CD4-positive, alpha-beta T cell treated with Interleukin-6 at 100 ng/mL for 8 hours (primary cell): ENCODE measurements at regions not wholly inside any gene's neighbourhood (a gene's known extent, or its start where the extent isn't known, plus 50 kb on each side); places are given as distances from the start of the nearest gene placed in this dataset.
"Not testable (repeated sequence)": the region's sequence is repeated elsewhere in the genome, so short reads cannot be mapped to it uniquely, and the experiment has no call there.

ENCODE experiments used
- DNase-seq: peaks from one replicate; pipeline ENCODE4 v3.0.0-alpha.2; 2020; ENCODE audit warnings: mixed read lengths, low spot score

DNA sequence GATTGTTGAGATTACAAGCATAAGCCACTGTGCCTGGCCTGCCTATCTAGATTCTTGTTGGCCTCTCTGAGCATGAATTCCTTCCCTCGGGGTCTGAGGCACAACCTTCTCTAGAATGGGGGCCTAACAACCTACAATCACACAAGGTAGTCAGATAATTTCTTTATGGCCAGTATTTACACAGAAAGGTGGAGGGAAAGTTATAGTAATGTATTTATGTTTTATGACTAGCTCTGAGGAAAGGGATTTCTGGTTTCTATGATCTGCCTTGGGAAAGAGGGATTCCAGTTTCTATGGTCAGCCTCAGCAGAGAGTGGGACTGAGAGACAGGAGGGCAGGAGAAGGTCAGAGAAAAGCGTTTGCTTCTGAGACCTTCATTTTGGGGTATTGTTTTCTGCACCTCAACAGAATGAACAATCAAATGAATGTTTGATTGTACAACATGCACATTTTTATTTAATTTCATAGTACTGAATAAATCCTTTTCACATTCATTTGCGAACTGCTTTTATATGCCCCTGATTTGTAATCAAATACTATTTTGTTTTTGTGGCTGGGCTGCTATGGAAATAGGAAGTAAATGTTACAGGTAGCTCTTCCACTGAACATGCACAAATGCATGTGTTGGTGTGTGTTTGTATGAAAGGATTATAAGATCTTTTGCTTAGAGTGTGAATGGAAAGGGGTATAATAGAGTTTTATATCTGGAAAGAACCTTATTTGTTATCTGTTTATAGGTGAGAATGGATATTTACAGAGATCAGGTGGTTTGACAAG lies 499.7 kb upstream of the RGS6 start:
- DNase-seq = no peak

DNA sequence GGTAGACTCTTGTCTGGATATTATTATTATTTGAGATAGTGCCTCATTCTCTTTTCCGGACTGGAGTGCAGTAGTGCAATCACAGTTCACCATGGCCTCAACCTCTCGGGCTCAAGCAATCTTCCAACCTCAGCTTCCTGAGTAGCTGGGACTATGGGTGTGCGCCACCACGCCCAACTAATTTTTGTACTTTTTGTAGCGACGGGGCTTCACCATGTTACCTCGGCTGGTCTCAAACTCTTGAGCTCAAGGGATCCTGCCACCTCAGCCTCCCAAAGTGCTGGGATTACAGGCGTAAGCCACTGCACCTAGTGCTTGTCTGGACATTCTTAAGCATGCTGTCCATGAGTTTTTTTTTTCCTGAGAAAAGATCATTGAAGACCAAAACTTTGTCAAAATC lies 498.9 kb upstream of the RGS6 start:
- no peak for DNase-seq

DNA sequence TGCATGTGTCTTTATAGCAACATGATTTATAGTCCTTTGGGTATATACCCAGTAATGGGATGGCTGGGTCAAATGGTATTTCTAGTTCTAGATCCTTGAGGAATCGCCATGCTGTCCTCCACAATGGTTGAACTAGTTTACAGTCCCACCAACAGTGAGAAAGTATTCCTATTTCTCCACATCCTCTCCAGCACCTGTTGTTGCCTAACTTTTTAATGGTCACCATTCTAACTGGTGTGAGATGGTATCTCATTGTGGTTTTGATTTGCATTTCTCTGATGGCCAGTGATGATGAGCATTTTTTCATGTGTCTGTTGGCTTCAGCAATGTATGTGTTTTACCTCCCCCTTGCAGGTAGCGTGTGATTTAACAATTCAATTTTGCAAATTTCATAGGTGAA lies 496.6 kb upstream of the RGS6 start:
- DNase-seq = not testable (repeated sequence)

DNA sequence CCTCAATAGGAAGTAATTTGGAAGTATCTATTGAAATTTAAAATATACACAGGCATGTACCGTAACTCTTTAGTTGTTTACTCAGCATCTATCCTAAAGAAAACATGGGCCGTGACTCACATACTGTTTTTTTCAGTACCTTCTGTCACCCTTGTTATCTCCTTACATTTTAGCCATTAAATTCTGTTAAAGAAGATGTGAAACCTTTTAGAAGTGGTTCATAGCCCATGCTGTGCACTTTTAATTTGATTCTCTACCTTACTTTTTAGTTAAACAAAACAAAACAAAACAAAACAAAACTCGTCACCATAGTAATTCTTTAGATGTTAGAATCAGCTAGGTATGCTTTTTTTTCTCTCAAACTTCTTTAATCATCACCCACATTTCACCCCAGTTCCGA lies 494.4 kb upstream of the RGS6 start:
- no peak for DNase-seq

DNA sequence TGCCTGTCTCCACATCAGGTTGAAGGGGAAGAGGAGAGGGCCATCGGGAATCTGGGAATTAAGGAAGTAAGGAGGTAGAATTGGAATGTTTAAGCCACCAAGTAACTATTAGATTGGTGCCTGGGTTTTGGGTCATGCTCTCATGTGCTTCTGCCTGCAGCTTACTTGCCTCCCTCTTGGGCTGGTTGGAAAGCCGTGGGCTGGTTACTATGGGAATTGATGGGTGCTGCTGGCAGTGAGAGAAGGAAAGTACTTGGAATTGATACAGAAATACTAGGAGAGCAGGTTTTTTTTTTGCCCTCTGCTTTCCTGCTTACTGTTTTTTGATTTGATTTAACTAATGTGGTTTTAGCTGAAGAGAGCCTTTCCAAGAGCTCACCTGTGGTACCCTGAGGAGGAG lies 493.5 kb upstream of the RGS6 start:
- no peak for DNase-seq

DNA sequence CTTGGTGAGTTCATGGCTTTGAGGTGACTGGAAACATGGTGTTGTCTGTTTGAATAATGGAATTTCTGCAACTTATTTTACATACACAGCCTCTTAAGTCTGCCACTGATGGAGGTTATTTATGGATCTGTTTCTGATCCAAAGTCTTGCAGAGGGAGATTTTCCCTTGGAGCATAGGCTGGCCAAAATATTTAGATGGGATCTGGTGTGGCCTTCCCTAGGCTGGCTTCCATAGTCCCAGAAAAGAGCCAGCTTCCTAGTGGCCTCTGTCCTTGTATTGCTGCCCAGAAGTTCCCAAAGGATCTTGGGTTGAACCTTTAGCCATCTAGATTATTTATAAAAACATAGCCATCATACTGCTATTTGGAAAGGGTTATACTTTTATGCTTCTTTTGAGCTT lies 491.1 kb upstream of the RGS6 start:
- DNase-seq = no peak

DNA sequence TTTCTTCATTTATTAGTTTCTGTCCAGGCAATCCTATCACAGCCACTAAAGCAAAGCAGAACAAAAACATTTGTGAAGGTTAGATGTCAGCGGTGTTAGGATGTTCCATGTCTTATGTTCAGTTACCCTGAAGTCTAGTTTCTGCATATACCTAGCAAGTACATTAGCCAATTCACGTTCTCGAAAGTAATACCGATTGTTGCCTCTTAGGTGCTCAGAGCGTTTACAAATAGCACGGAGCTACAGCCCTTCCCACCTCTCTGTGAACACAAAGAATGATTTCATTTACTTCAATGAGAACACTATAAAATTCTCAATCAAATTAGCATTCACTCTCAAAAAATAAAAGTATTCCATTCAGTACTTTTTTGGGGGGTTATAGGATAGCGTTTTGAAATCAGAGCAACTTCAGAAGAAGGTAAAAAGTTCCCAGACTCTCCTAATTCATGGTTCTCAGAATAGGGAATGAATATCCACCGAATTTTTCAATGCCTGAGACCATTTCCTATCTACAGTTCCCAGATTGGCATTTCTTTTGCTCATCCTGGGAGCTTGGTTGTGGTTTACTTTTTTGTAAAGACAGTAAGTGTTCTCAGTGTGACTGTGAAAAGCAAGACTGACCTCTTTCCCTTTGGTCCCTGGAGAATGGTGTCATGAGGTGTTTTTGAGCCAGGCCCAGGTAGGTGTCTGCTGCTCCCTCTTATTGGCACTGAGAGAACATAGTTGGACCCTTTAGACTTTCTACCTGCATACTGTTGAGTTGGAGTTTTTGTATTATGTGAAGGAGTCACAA lies 488.0 kb upstream of the RGS6 start:
- no peak for DNase-seq

DNA sequence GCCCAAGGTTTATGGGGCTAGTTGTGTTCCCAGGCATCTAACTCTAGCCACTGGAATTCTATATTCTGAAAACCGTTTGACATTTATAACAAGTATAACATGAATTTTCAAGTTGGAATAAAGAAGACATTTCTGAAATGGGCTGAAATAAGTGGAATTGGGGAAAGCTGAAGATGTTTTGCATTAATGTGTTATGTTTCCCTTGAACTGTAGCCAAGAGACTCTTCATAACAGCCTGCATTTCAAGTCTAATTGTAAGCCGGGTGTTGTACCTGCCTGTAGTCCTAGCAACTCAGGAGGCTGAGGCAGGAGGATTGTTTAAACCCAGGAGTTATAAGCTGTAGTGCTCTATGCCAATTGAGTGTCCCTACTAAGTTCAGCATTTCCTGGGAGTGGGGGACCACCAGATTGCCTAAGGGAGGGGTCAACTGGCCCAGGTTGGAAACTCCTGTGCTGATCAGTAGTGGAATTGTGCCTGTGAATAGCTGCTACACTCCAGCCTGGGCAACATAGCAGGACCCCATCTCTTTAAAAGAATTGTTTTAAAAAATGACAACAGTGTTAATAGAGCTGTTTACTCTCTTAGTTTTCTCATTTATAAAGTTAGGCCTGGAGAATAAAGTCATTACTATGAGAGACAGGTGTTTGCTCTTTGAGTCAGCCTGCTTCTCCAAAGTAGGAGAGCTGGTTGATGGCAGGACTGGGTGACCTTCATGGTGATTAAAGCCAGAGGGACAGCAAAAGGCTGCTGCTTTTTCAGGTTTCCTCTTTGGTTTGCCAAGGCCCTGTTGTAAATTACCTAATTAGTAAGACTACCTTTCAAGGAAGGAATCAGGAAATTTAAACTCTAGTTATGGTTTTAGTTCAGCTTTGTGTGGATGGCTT lies 483.6 kb upstream of the RGS6 start:
- no peak for DNase-seq

DNA sequence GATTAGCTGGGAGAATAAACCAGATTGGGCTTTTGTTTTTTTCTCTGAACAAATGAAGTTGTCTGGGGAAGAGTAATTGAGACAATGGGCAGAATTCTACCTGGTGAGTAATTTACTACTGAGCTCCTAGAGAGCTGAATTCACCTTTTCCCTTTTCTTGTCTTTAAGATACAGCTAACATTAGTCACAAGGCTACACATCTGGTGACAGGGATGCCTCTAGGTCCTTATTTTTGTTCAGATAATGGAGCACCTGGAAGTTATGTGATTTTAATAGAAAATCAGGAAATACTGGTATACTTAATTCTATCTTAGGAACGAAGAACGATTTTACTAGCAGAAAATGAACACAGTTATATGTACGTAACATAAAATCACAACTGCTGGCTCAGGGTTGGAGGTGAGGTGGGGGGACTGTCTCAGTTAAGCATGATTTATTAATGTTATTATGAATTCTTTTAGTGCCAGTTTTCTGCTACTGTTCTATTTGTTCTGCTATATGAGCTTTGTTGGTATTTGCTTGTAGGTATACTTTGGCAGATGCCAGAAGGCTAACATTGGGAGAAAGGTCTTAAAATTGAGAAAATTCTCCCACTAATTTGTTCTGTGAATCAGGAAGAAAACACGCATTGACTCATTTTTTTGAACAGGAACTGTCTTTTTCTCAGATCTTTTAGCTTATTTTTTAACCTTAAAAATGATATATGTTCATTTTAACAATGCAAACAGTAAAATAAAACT lies 482.7 kb upstream of the RGS6 start:
- no peak for DNase-seq

DNA sequence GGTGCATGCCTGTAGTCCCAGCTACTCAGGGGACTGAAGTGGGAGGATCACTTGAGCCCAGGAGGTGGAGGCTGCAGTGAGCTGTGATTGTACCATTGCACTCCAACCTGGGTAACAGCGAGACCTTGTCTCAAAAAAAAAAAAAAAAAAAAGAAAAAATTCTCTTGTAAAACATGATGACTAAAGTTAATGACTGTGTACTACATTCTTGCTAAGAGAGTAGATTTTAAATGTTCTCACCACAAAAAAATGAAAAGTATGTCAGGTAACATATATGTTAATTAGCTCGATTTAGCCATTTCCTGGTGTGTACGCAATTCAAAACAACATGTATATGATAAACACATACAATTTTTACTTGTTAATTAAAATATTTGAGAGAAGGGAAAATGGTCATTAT lies 480.7 kb upstream of the RGS6 start:
- no peak for DNase-seq

DNA sequence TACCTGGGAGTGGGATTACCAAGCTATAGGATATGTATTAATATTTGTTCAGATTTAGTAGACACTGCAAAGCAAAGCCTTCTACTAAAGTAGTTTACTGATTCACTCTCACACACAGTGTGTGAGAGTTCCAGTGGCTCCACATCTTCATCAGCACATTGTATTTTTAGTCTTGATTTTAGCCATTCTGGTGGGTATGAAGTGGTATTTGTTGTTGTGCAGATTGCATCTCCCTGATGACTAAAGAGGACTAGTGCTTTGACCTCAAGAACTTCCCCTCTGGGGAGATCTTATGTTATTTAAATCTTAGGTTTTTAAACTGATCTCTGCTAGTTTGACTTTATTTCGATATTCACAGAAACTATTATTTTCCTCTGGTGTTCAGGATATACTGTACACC lies 479.7 kb upstream of the RGS6 start:
- DNase-seq = no peak

DNA sequence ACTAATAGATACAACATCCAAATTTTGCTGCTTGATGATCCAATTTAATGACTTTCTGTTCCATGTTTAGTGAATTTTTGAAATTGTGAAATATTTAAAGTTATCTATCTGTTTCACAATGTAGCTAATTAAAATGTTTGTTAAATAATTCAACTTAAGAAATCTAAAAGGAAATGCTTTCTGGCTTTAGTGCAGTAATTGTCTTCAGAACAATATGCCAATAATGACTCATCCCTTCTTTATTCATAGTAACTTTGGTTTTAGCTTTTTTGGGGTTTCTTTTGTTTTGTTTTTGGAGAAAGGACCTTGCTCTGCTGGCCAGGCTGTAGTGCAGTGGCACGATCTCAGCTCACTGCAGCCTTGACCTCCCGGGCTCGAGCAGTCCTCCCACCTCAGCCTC lies 479.2 kb upstream of the RGS6 start:
- no peak for DNase-seq

DNA sequence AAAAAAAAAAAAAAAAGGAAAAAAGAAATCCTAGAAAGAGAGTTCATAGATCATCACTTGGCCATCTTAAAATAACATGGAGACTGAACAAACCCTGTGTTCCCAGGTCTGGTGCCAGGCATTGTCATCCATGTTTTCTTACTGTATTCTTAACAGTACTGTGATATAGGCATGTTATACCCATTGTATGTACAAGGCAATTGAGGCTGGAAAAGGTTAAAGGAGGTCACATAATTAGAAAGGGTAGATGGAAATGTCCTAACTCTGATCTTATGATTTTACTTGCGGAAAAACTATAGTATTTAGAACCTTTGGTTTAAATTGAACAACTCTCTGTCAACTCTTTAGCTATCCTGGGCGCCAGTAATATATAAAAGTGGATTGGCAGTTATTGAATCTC lies 478.2 kb upstream of the RGS6 start:
- no peak for DNase-seq

DNA sequence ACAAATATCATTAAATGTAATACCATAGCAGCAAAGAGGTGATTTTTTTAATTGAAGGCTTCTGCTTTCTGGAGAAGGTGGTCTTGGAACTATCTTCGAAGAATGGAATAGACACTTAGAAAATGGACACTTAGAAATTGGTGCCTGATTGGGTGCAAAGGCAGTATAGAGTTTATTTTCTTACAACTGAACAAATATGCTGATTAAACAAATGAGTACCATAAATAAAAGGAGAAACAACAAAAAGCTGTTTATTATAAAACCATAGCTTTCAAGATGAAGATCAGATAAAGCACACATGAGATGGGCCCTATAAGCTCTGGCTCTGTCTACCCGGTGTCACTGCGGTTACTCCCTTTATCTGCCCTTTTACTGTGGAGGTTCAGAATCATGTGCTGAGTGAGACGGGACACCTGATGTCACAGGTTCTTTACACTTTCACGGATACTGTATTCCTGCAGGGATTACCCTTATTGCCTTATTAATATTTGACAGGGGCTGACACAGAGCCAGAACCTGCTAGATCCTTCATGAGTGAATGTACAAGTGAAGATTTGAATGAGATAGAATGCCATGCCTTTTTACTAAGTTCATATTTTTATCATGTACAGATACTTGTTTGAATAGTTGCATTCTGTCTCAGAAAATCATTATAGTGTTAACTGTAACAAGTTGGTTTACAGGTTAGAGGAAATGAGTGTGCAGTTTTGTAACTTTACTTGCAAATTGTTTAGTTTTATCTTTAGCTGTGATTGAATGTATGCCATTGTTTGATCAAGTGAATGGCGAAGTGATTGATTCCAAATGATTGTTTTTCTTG lies 477.5 kb upstream of the RGS6 start:
- no peak for DNase-seq

DNA sequence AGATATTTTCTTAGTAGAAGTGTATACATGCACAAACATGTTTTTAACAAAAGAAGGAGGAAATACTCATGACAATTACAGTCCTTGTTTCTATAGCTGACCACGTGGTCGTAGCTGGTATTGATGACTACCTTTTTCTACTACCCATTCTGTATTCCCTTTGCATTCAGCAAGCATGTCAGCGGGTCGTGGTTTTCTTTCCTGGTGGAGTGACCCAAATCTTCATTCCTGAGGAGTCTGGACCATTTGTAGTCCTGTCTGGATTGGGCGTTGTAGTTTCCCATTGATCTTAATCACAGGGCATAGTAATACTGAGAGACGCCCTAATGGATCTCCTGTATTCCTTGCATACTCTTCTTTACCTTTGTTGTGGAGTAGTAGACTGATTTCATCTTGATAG lies 472.1 kb upstream of the RGS6 start:
- no peak for DNase-seq

DNA sequence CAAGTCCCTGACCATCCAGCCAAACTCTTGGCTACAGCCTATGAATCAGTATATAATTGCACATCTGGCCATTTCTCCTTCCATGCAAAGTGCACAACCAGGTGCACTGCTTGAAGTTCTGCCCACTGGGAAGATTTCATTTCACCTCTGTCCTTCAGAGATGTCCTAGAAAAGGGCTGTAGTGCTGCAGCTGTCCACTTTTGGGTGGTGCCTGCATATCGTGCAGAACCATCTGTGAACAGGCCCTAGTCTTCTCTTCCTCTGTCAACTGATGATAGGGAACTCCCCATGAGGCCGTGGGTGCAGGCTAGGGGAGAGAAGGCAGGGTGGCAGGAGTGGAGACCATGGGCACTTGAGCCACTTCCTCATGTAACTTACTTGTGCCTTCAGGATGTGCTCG lies 470.6 kb upstream of the RGS6 start:
- DNase-seq = not testable (repeated sequence)

DNA sequence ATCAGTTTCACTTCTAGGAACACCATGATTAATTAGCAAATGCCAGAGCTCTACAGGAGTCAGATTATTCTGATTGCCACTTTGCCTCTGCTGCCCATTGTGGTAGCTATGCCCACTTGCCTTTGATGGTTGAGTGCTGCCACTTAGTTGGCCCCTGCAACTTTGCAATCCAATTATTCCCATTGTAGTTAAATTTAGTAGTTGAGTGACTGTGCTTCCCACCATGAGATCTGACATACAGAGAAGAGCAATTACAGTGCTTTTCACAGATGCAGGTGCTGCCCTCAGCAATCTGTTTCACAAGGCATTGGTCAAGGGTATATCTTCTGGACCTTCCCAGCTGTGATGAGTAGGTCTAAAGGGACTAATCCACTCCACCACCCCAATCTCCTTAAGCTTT lies 468.4 kb upstream of the RGS6 start:
- no peak for DNase-seq

DNA sequence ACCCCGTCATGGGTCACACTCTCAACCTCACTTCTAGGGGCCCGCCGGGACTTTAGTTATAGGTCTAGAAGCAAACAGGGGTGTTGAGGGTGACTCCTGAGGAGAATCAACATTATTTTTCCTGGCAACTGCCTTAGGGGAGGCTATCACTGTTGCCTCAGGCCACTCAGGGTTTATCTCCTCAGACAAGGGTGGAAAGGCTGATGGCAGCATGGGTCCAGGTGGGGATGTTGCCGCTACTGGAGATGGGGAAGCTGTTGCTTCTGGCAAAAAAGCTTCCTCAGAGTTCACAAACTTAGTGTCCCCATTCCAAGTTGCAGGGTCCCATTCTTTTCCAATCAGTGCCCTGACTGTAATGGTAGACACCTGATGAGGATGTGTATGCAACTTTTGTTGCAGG lies 467.4 kb upstream of the RGS6 start:
- no peak for DNase-seq

DNA sequence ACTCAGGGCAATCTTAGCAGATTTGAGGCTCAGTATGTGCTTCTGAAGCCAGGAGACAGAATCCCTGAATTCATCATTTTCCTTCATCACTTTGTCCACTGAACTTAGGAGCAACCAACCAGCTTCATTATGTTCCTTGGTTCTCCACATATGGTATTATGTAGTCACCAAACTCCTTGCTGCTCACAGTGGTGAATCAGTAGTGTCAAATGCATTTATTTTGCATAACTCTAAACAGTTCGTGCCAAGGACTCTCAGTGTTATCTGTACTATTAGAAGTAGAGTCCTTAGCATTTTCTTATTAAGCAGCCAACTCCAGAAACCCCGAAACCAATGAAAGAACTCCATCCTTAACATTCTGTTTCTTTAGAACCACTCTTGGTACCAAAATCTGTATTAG lies 466.9 kb upstream of the RGS6 start:
- no peak for DNase-seq

DNA sequence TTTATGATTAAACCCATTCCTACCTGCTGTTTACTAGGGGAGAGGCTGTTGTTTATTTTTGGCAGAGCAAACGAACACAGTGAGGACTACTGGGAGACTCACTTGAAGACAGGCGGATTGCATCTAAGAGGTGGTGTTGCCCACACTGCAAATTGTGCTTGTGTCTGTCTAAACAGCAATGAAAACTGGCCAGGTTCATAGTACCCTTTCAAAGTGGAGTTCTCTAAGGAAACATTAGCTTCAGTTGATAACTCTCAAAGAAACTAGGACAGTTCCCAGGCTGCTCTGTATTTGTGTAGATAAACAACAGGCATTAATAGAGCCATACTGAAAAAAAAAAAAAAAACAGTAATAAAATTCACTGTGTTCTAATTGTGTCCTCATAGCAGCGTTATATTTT lies 466.0 kb upstream of the RGS6 start:
- DNase-seq = no peak

DNA sequence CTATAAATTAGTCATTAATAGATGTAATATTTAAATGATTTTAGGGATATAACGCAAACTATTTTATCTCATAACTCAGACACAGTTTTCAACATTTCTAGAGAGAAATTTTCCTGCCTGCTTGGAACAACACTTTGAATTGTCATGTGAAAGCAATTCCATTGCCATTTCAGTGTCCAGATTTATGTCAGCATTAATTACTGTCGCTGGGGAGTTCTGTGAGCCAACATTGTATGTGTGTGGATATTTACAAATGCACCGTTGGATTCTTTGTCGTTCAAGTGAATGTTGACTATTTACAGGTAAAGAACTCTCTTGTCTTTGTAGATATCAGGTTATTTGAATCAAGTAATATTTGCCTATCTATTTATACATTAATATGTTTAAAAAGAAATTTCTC lies 465.3 kb upstream of the RGS6 start:
- DNase-seq = no peak
